ENCODE measurements at regions not wholly inside any gene's neighbourhood (a gene's known extent, or its start where the extent isn't known, plus 50 kb on each side); places are given as distances from the start of the nearest gene placed in this dataset.

DNA sequence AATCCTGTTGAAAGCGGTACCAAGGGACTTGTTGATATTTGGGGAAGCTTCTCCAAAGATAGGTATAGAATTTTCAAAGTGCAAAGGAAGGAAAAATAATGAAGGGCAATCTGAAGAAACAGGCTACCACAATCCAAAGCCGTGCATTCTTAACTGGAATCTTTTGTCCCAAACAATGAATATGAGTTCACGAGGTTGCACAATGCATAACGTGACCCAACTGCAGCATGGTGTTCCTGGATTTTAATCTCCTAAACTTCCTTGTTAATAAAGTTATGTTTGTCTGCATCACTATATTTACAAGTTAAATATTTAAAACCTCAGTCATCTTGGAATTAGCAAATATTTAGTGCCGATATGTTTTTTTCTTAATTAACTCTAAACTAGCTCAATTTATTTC is 203.7 kb downstream of the WDR11 start:
- no peak overlapping the region for H3K9ac ChIP-seq (ENCODE audit: low read depth, low read length)
- no peaks in the 10 kb centered on the region for H3K27me3 ChIP-seq (ENCODE audit: insufficient read depth, low read length)
- peaks cover 5% of the 10 kb centered on the region; the same call in 1 of the 2 replicates for H3K9me3 ChIP-seq (ENCODE audit: insufficient read depth, low read depth, low read length)
- no peak overlapping the region for H3K4me3 ChIP-seq (ENCODE audit: low read length)
- 88% methylated on average over 4 of the region's 5 CpGs for WGBS
- H3K27ac ChIP-seq (ENCODE audit: low read depth, low read length), result no peak overlapping the region
- no peaks in the 10 kb centered on the region for H3K36me3 ChIP-seq (ENCODE audit: insufficient read depth, low read length)
- H3K4me1 ChIP-seq (ENCODE audit: insufficient read depth, low read length), result no peaks in the 10 kb centered on the region

GRCh38 chr10:121057269-121057668 is 206.1 kb downstream of the WDR11 start:
- Histone ChIP-seq H3K4me1 (ENCODE audit: insufficient read depth, low read length) (no peaks in the 10 kb centered on the region), H3K9me3 (ENCODE audit: insufficient read depth, low read depth, low read length) (peaks cover 5% of the 10 kb centered on the region; the same call in 1 of the 2 replicates), H3K9ac (ENCODE audit: low read depth, low read length) (no peak overlapping the region), H3K27me3 (ENCODE audit: insufficient read depth, low read length) (no peaks in the 10 kb centered on the region), H3K27ac (ENCODE audit: low read depth, low read length) (no peak overlapping the region), H3K36me3 (ENCODE audit: insufficient read depth, low read length) (no peaks in the 10 kb centered on the region), H3K4me3 (ENCODE audit: low read length) (no peak overlapping the region)
- 97% methylated on average over 4 of the region's 4 CpGs for WGBS

GRCh38 chr10:121058082-121058481 is 206.9 kb downstream of the WDR11 start:
- H3K9ac ChIP-seq (ENCODE audit: low read depth, low read length), result no peak overlapping the region
- WGBS, result 92% methylated on average over 6 of the region's 6 CpGs

DNA sequence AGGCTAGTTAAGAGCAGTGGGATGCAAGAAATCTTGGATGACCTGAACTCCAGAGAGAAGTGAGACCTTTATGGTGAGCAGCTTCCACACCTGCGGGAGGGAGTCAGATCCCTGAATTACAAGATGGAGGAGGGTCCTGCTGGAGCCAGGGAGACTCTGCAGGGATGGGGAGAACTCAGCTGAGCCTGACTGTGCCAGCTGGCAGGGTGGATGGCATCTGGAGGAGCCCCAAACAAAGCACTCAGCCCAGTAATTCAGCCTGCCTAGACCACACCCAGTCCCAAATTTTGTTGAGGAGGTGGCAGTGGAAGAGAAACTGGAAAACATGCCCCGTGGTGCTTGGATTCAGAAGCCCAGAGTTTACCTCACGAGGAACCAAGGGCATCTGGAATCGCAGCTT is 208.2 kb downstream of the WDR11 start:
- Histone ChIP-seq H3K9ac (ENCODE audit: low read depth, low read length) (no peak overlapping the region), H3K4me3 (ENCODE audit: low read length) (no peak overlapping the region), H3K36me3 (ENCODE audit: insufficient read depth, low read length) (no peaks in the 10 kb centered on the region), H3K27ac (ENCODE audit: low read depth, low read length) (no peak overlapping the region), H3K27me3 (ENCODE audit: insufficient read depth, low read length) (no peaks in the 10 kb centered on the region), H3K9me3 (ENCODE audit: insufficient read depth, low read depth, low read length) (peaks cover under 1% of the 10 kb centered on the region; the same call in 1 of the 2 replicates), H3K4me1 (ENCODE audit: insufficient read depth, low read length) (no peaks in the 10 kb centered on the region)
- 82% methylated on average over 4 of the region's 4 CpGs for WGBS

More at GRCh38 chr10:121058082-121058481, 206.9 kb downstream of the WDR11 start:
- Histone ChIP-seq H3K27me3 (ENCODE audit: insufficient read depth, low read length) (no peaks in the 10 kb centered on the region), H3K4me1 (ENCODE audit: insufficient read depth, low read length) (no peaks in the 10 kb centered on the region), H3K27ac (ENCODE audit: low read depth, low read length) (no peak overlapping the region), H3K4me3 (ENCODE audit: low read length) (no peak overlapping the region), H3K9me3 (ENCODE audit: insufficient read depth, low read depth, low read length) (peaks cover 5% of the 10 kb centered on the region; the same call in 1 of the 2 replicates), H3K36me3 (ENCODE audit: insufficient read depth, low read length) (no peaks in the 10 kb centered on the region)

GRCh38 chr10:121062115-121062514 is 211.0 kb downstream of the WDR11 start:
- Histone ChIP-seq H3K4me1 (ENCODE audit: insufficient read depth, low read length) (no peaks in the 10 kb centered on the region), H3K27me3 (ENCODE audit: insufficient read depth, low read length) (no peaks in the 10 kb centered on the region), H3K27ac (ENCODE audit: low read depth, low read length) (no peak overlapping the region), H3K9ac (ENCODE audit: low read depth, low read length) (no peak overlapping the region), H3K9me3 (ENCODE audit: insufficient read depth, low read depth, low read length) (no peaks in the 10 kb centered on the region), H3K36me3 (ENCODE audit: insufficient read depth, low read length) (no peaks in the 10 kb centered on the region), H3K4me3 (ENCODE audit: low read length) (no peak overlapping the region)
- 82% methylated on average over 3 of the region's 3 CpGs for WGBS

GRCh38 chr10:121063744-121064143 is 212.6 kb downstream of the WDR11 start:
- no peaks in the 10 kb centered on the region for H3K36me3 ChIP-seq (ENCODE audit: insufficient read depth, low read length)
- no peak overlapping the region for H3K9ac ChIP-seq (ENCODE audit: low read depth, low read length)
- no peaks in the 10 kb centered on the region for H3K27me3 ChIP-seq (ENCODE audit: insufficient read depth, low read length)
- H3K27ac ChIP-seq (ENCODE audit: low read depth, low read length), result no peak overlapping the region
- no peaks in the 10 kb centered on the region for H3K4me1 ChIP-seq (ENCODE audit: insufficient read depth, low read length)
- H3K9me3 ChIP-seq (ENCODE audit: insufficient read depth, low read depth, low read length), result no peaks in the 10 kb centered on the region
- WGBS, result 77% methylated on average over 8 of the region's 8 CpGs
- no peak overlapping the region for H3K4me3 ChIP-seq (ENCODE audit: low read length)

- no peak overlapping the region for H3K4me3 ChIP-seq (ENCODE audit: low read length)
These were observed 213.3 kb downstream of the WDR11 start for GRCh38 chr10:121064491-121064890.

GRCh38 chr10:121065330-121065729 is 214.2 kb downstream of the WDR11 start:
- Histone ChIP-seq H3K9ac (ENCODE audit: low read depth, low read length) (no peak overlapping the region), H3K36me3 (ENCODE audit: insufficient read depth, low read length) (no peaks in the 10 kb centered on the region), H3K27ac (ENCODE audit: low read depth, low read length) (no peak overlapping the region)

More at GRCh38 chr10:121064491-121064890, 213.3 kb downstream of the WDR11 start:
- no peaks in the 10 kb centered on the region for H3K4me1 ChIP-seq (ENCODE audit: insufficient read depth, low read length)
- no peak overlapping the region for H3K27ac ChIP-seq (ENCODE audit: low read depth, low read length)
- no peak overlapping the region for H3K9ac ChIP-seq (ENCODE audit: low read depth, low read length)
- no peaks in the 10 kb centered on the region for H3K9me3 ChIP-seq (ENCODE audit: insufficient read depth, low read depth, low read length)
- H3K27me3 ChIP-seq (ENCODE audit: insufficient read depth, low read length), result no peaks in the 10 kb centered on the region
- H3K36me3 ChIP-seq (ENCODE audit: insufficient read depth, low read length), result no peaks in the 10 kb centered on the region

DNA sequence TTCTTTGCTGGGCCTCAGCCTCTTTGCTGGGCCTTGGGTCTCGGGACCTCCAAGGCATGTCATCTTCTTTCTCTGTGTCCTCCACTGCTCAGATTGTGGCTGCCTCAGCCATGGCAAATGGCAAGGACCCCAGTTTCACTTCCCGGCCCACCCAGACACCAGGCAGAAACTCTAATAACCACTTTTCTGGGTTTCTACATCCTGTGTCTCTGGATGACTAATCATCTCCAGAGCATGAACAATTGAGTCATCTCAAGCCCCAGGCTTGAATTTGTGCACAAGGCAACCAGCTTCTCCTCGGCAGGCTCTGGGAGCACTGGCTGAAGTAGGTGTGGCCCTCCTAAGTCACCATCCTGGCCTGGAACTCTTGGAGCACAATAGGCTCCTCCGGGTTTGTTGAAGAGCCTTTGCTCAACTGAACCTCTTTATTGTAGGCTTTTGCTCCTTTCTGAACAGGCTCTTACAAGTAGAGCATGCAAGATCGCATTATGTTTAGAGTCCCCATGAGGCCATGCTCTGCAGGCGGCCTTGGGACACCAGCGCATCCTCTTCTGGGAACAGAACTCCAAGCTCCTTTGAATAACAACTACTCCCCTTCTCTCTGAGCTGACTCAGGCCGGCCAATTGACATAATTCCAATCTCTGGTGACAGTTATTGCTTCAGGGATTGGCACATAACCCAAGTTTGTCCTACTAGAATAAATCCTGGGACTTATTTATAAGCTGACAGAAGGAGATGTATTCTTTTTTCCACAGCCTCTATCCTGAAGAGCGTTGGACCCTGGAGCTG is 218.1 kb downstream of the WDR11 start:
- Histone ChIP-seq H3K9me3 (ENCODE audit: insufficient read depth, low read depth, low read length) (no peaks in the 10 kb centered on the region), H3K4me1 (ENCODE audit: insufficient read depth, low read length) (no peaks in the 10 kb centered on the region), H3K36me3 (ENCODE audit: insufficient read depth, low read length) (no peaks in the 10 kb centered on the region), H3K27ac (ENCODE audit: low read depth, low read length) (no peak overlapping the region), H3K9ac (ENCODE audit: low read depth, low read length) (no peak overlapping the region), H3K27me3 (ENCODE audit: insufficient read depth, low read length) (no peaks in the 10 kb centered on the region), H3K4me3 (ENCODE audit: low read length) (no peak overlapping the region)
- WGBS, result 93% methylated on average over 9 of the region's 9 CpGs

More at GRCh38 chr10:121065330-121065729, 214.2 kb downstream of the WDR11 start:
- Histone ChIP-seq H3K9me3 (ENCODE audit: insufficient read depth, low read depth, low read length) (no peaks in the 10 kb centered on the region), H3K27me3 (ENCODE audit: insufficient read depth, low read length) (no peaks in the 10 kb centered on the region), H3K4me3 (ENCODE audit: low read length) (no peak overlapping the region), H3K4me1 (ENCODE audit: insufficient read depth, low read length) (no peaks in the 10 kb centered on the region)

- Histone ChIP-seq H3K27ac (ENCODE audit: low read depth, low read length) (no peak overlapping the region), H3K9ac (ENCODE audit: low read depth, low read length) (no peak overlapping the region), H3K9me3 (ENCODE audit: insufficient read depth, low read depth, low read length) (no peaks in the 10 kb centered on the region), H3K36me3 (ENCODE audit: insufficient read depth, low read length) (no peaks in the 10 kb centered on the region), H3K4me3 (ENCODE audit: low read length) (no peak overlapping the region), H3K4me1 (ENCODE audit: insufficient read depth, low read length) (no peaks in the 10 kb centered on the region), H3K27me3 (ENCODE audit: insufficient read depth, low read length) (no peaks in the 10 kb centered on the region)
- WGBS, result 86% methylated on average over 6 of the region's 6 CpGs
These were observed 219.3 kb downstream of the WDR11 start for GRCh38 chr10:121070275-121071070.

- 94% methylated on average over 2 of the region's 2 CpGs for whole genome bisulfite sequencing
- no peaks in the 10 kb centered on the region for H3K27me3 ChIP-seq (ENCODE audit: insufficient read depth, low read length)
- H3K9me3 ChIP-seq (ENCODE audit: insufficient read depth, low read depth, low read length), result no peaks in the 10 kb centered on the region
- no peak overlapping the region for H3K9ac ChIP-seq (ENCODE audit: low read depth, low read length)
- no peaks in the 10 kb centered on the region for H3K36me3 ChIP-seq (ENCODE audit: insufficient read depth, low read length)
- no peaks in the 10 kb centered on the region for H3K4me1 ChIP-seq (ENCODE audit: insufficient read depth, low read length)
- no peak overlapping the region for H3K27ac ChIP-seq (ENCODE audit: low read depth, low read length)
- H3K4me3 ChIP-seq (ENCODE audit: low read length), result no peak overlapping the region
These were observed 220.7 kb downstream of the WDR11 start for GRCh38 chr10:121071901-121072300.
